ENCODE measurements at regions not wholly inside any gene's neighbourhood (a gene's known extent, or its start where the extent isn't known, plus 50 kb on each side); places are given as distances from the start of the nearest gene placed in this dataset.
A peak's percentile ranks its signal among the peaks of the same experiment; 100 is the strongest.

- no peak for TF ChIP-seq PBX2 (CRISPR knock-in tag; IDR thresholded peaks at IDR 0.05; ENCODE audit: low read depth)
- TF ChIP-seq PBX2 (tag; conservative IDR thresholded peaks at IDR 0.05; ENCODE audit: low read depth) = no peak
- TF ChIP-seq GTF2B (IDR thresholded peaks at IDR 0.05; ENCODE audit: extremely low read depth, insufficient read length) = no peak
Observed at GRCh38 chrX:150017868-150018267, 79.6 kb upstream of the EOLA2 start (continued).

- no peak overlapping the region for H3K4me2 ChIP-seq (ENCODE audit: insufficient read depth, low read length)
- BruUV-seq (replicated peaks) = no TSS peak
- ChIA-PET POLR2A (no interaction called here), CTCF (ENCODE audit: low intra/inter-chr PET ratio) (no interaction called here)
- 0% methylated on average over 2 of the region's 2 CpGs for WGBS (ENCODE audit: insufficient coverage, low coverage, missing lambda C conversion rate)
- no peak overlapping the region for H3K9ac ChIP-seq (ENCODE audit: insufficient read depth in 1 of 2, low read depth in 2 of 2, low read length in 2 of 2)
- intact Hi-C loops (cut with micrococcal nuclease) = no loop called here
- H2AFZ ChIP-seq (ENCODE audit: low read depth, low read length) = no peak overlapping the region
- H4K20me1 ChIP-seq (replicated peaks; ENCODE audit: control insufficient read depth, insufficient read depth, low read length) = no peaks in the 10 kb centered on the region
- H3K36me3 ChIP-seq (ENCODE audit: control insufficient read depth, insufficient read depth, low read length) = no peaks in the 10 kb centered on the region
- in situ Hi-C loops (cut with MboI) = no loop called here
- H3K27me3 ChIP-seq (ENCODE audit: control insufficient read depth in 2 of 2, insufficient read depth in 2 of 2, low read length in 2 of 2) = no peaks in the 10 kb centered on the region
- H3K9me3 ChIP-seq (replicated peaks; ENCODE audit: control insufficient read depth, insufficient read depth, low read depth, low read length) = no peaks in the 10 kb centered on the region
- FAIRE-seq (no peak), ATAC-seq (peak; percentile 29; the same call in 1 of the 3 replicates), DNase-seq (ENCODE audit: extremely low read depth in 1 of 4, low spot score in 3 of 4) (no peak)
- H3K27ac ChIP-seq (ENCODE audit: extremely low read depth, low read depth, low read length) = no peak overlapping the region
- H3K9me1 ChIP-seq (ENCODE audit: control insufficient read depth, insufficient read depth, low read length) = no peaks in the 10 kb centered on the region
- TF ChIP-seq SMAD3 (CRISPR knock-in tag; conservative IDR thresholded peaks at IDR 0.05) = no peak
- no peak for TF ChIP-seq NCOR1 (IDR thresholded peaks at IDR 0.05)
- no peak for TF ChIP-seq KAT8 (IDR thresholded peaks at IDR 0.05; ENCODE audit: low read depth)
- TF ChIP-seq EGR1 (conservative IDR thresholded peaks at IDR 0.05) = peak; percentile 31
- no peaks in the 10 kb centered on the region for H3K79me2 ChIP-seq (ENCODE audit: control insufficient read depth, insufficient read depth, low read length)
- H3K4me3 ChIP-seq = no peak overlapping the region
- H3K4me1 ChIP-seq (replicated peaks in 1 of 2; ENCODE audit: control insufficient read depth in 2 of 2, insufficient read depth in 2 of 2, low read length in 2 of 2) = no peaks in the 10 kb centered on the region
Observed at GRCh38 chrX:150018931-150019361, 80.7 kb upstream of the EOLA2 start.

All from K562 (cell line).